ENCODE measurements at regions not wholly inside any gene's neighbourhood (a gene's known extent, or its start where the extent isn't known, plus 50 kb on each side); places are given as distances from the start of the nearest gene placed in this dataset.

DNA sequence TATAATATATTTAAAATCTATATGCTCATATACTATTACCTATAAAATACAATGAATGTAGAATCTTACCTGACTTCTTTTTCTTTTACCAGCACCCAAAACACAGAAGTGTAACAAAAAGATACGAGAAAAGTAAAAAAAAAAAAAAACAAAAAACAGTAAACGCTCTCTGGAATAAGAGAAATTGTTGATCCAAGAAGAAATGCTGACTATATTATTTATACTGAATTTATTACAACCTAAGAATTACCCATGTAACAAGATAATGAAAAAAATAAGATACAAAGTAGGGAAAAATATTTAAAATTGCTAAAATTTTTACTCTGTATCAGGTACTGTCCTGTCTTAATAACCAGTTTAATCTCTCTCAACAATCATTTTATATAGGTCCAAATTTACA is 787.9 kb upstream of the MAN1A1 start:
- DNase-seq (ENCODE audit: unreplicated experiment): no peak
- ChIA-PET POLR2A (no interaction called here), CTCF (no interaction called here)
- Mint-ChIP-seq H3K9me3 (ENCODE audit: unreplicated experiment) (no peaks in the 10 kb centered on the region), H3K27ac (ENCODE audit: low read depth, unreplicated experiment) (no peak overlapping the region), H3K27me3 (ENCODE audit: insufficient read depth, unreplicated experiment) (peaks cover 9% of the 10 kb centered on the region), H3K4me1 (ENCODE audit: insufficient read depth, unreplicated experiment) (no peaks in the 10 kb centered on the region), H3K36me3 (ENCODE audit: insufficient read depth, unreplicated experiment) (no peaks in the 10 kb centered on the region), H3K4me3 (ENCODE audit: unreplicated experiment) (no peak overlapping the region)
- intact Hi-C loops (cut with micrococcal nuclease): no loop called here
- no peak for TF ChIP-seq CTCF (IDR thresholded peaks at IDR 0.05; ENCODE audit: unreplicated experiment)
- no TSS peak for BruUV-seq (replicated peaks)

DNA sequence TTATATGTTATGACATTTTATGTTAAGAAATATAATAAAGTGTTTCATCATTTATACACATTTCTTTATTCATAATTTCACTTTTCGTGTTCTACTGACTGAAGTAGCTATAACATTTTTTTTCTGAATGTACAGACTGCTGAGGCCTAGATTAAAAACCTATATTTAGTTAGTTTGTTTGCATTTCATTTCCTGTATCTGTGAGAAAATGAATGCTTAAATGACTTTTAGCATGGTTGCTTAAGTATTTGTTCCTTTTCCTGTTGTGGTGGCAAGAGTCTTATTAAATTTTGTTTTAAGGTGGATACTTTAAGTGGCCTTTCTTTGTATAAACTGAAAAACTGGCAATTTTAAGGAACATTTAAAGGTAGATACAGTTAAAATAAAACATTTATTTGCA is 779.7 kb upstream of the MAN1A1 start:
- peaks cover 12% of the 10 kb centered on the region for H3K27me3 Mint-ChIP-seq (ENCODE audit: insufficient read depth, unreplicated experiment)
- BruUV-seq (replicated peaks): no TSS peak
- H3K36me3 Mint-ChIP-seq (ENCODE audit: insufficient read depth, unreplicated experiment): no peaks in the 10 kb centered on the region
- DNase-seq (ENCODE audit: unreplicated experiment): no peak
- peaks cover 15% of the 10 kb centered on the region for H3K9me3 Mint-ChIP-seq (ENCODE audit: unreplicated experiment)
- H3K27ac Mint-ChIP-seq (ENCODE audit: low read depth, unreplicated experiment): no peak overlapping the region
- TF ChIP-seq CTCF (IDR thresholded peaks at IDR 0.05; ENCODE audit: unreplicated experiment): no peak
- no peak overlapping the region for H3K4me3 Mint-ChIP-seq (ENCODE audit: unreplicated experiment)
- H3K4me1 Mint-ChIP-seq (ENCODE audit: insufficient read depth, unreplicated experiment): no peaks in the 10 kb centered on the region
- POLR2A ChIA-PET: no interaction called here
- CTCF ChIA-PET: no interaction called here
- intact Hi-C loops (cut with micrococcal nuclease): no loop called here

DNA sequence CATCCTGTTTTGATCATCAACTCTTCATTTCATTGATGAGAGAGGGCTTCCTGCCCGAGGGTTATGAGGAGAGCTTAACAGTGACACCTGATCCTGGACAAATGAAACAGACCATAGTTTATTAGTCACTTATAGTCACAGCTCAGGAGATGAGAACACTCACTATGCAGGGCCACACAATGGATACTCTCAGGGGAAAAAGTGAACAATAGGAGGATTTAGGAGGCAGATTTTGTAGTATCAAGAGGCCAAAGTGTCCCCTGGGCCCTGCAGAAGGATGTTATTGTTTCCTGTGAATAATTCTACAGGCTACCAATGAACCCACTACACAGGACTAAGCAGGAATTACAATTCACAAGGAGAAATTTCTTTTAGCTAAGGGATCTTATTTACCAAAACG is 772.8 kb upstream of the MAN1A1 start:
- Mint-ChIP-seq H3K36me3 (ENCODE audit: insufficient read depth, unreplicated experiment) (no peaks in the 10 kb centered on the region), H3K4me3 (ENCODE audit: unreplicated experiment) (no peak overlapping the region), H3K4me1 (ENCODE audit: insufficient read depth, unreplicated experiment) (no peaks in the 10 kb centered on the region), H3K27ac (ENCODE audit: low read depth, unreplicated experiment) (no peak overlapping the region), H3K9me3 (ENCODE audit: unreplicated experiment) (no peaks in the 10 kb centered on the region), H3K27me3 (ENCODE audit: insufficient read depth, unreplicated experiment) (no peaks in the 10 kb centered on the region)
- DNase-seq (ENCODE audit: unreplicated experiment): no peak
- CTCF ChIA-PET: no interaction called here
- BruUV-seq (replicated peaks): no TSS peak
- intact Hi-C loops (cut with micrococcal nuclease): no loop called here
- POLR2A ChIA-PET: no interaction called here
- TF ChIP-seq CTCF (IDR thresholded peaks at IDR 0.05; ENCODE audit: unreplicated experiment): no peak

DNA sequence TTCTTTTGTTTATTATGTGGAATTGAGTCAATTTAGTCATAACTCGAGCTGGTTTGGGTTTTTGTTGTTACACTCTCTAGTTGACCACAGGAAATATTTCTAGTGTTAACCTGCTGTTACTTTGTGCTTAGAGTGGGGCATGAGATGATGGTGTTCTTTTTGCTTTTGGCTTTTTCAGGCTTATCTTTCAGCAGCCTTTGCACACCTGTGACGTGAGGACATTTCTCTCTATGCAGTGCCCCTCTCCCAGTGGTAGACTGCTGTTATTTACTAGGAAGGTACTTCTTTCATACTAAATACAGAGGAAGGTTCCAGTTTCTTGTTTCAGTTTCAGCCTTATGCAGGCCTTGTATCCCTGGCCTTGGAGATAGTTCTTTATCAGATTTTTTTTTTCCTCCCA is 766.8 kb upstream of the MAN1A1 start:
- CTCF ChIA-PET: no interaction called here
- no peaks in the 10 kb centered on the region for H3K36me3 Mint-ChIP-seq (ENCODE audit: insufficient read depth, unreplicated experiment)

More for the DNA sequence above, 766.8 kb upstream of the MAN1A1 start:
- no TSS peak for BruUV-seq (replicated peaks)
- DNase-seq (ENCODE audit: unreplicated experiment): no peak
- no peak overlapping the region for H3K4me3 Mint-ChIP-seq (ENCODE audit: unreplicated experiment)
- H3K9me3 Mint-ChIP-seq (ENCODE audit: unreplicated experiment): no peaks in the 10 kb centered on the region
- POLR2A ChIA-PET: no interaction called here
- no peak overlapping the region for H3K27ac Mint-ChIP-seq (ENCODE audit: low read depth, unreplicated experiment)
- no peak for TF ChIP-seq CTCF (IDR thresholded peaks at IDR 0.05; ENCODE audit: unreplicated experiment)
- no peaks in the 10 kb centered on the region for H3K4me1 Mint-ChIP-seq (ENCODE audit: insufficient read depth, unreplicated experiment)
- H3K27me3 Mint-ChIP-seq (ENCODE audit: insufficient read depth, unreplicated experiment): no peaks in the 10 kb centered on the region
- intact Hi-C loops (cut with micrococcal nuclease): no loop called here
